K562 (cell line): ENCODE measurements at regions not wholly inside any gene's neighbourhood (a gene's known extent, or its start where the extent isn't known, plus 50 kb on each side); places are given as distances from the start of the nearest gene placed in this dataset.

Experiments used
- ATAC-seq: fragments of 200-7000 bp; cut with Tn5 transposase; 3 replicates; pipeline ENCODE4 v1.9.1; 2020; ENCODE audit warnings: moderate library complexity
- BruUV-seq: library from RNA; stranded (reverse); fragments of 400-500 nt; replicated peaks from 2 replicates; lab custom pipeline; 2021; lab: Mats Ljungman, UMichigan
- CTCF ChIA-PET: fragments of 300-600 bp; formaldehyde crosslinking; extraction: SDS; loops from one replicate; lab custom pipeline; 2021; ENCODE audit warnings: low intra/inter-chr PET ratio; lab: Yijun Ruan, JAX
- POLR2A ChIA-PET: fragments of 300-600, 350-650 bp; sonication (Branson Sonifier 250); formaldehyde crosslinking; extraction: SDS; loops from one replicate; lab custom pipeline; 2021; ENCODE audit warnings: antibody characterized with exemption, inconsistent platforms; lab: Yijun Ruan, JAX
- DNase-seq, 4 experiments: peaks; one replicate each; pipeline versions ENCODE4 v3.0.0 to v3.0.0-alpha.2; 2011 to 2018; ENCODE audit warnings: low spot score in 3 of 4, mixed read lengths in 3 of 4; ENCODE audit errors: extremely low read depth in 1 of 4
- FAIRE-seq: peaks from 2 replicates; lab custom pipeline; 2011; peaks lifted over from hg19 to GRCh38; lab: Jason Lieb, UNC
- H2AFZ ChIP-seq: 2 replicates; pipeline ENCODE4 v1.6.0; 2011; ENCODE audit warnings: low read depth, low read length, control low read depth, inconsistent platforms
- H3K27ac ChIP-seq: fragments of 200-600 bp; 3 replicates; pipeline ENCODE4 v1.8.0; 2011; ENCODE audit warnings: low read depth, mild to moderate bottlenecking, control low read depth, inconsistent platforms, low read length, moderate library complexity, mixed read lengths; ENCODE audit errors: extremely low read depth
- H3K27me3 ChIP-seq, 2 experiments: fragments of 300-600 bp in 1 of 2; 2 replicates in 1 of 2; 3 replicates in 1 of 2; pipeline versions ENCODE4 v1.6.0 to v1.8.0; 2011; ENCODE audit warnings: inconsistent platforms in 2 of 2, low read length in 2 of 2, mild to moderate bottlenecking in 1 of 2, mixed read lengths in 1 of 2, moderate library complexity in 1 of 2; ENCODE audit not compliant: control insufficient read depth in 2 of 2, insufficient read depth in 2 of 2
- H3K36me3 ChIP-seq: fragments of 300-600 bp; 3 replicates; pipeline ENCODE4 v1.8.0; 2011; ENCODE audit warnings: mild to moderate bottlenecking, low read length, inconsistent platforms; ENCODE audit not compliant: control insufficient read depth, insufficient read depth
- H3K4me1 ChIP-seq, 2 experiments: fragments of 200-600 bp in 1 of 2; replicated peaks in 1 of 2; 2 replicates in 1 of 2; 3 replicates in 1 of 2; pipeline versions ENCODE4 v1.5.1 to v1.8.0; 2011; ENCODE audit warnings: inconsistent platforms in 2 of 2, low read length in 2 of 2, mild to moderate bottlenecking in 1 of 2, mixed read lengths in 1 of 2, moderate library complexity in 1 of 2; ENCODE audit not compliant: control insufficient read depth in 2 of 2, insufficient read depth in 2 of 2
- H3K4me2 ChIP-seq: 2 replicates; pipeline ENCODE4 v1.6.1; 2011; ENCODE audit warnings: low read length, control low read depth, inconsistent platforms, mixed read lengths; ENCODE audit not compliant: insufficient read depth
- H3K4me3 ChIP-seq: fragments of 200-600 bp; sonication (generic), shearing (Covaris generic); 2 replicates; pipeline ENCODE4 v1.5.1; 2016; ENCODE audit warnings: control low read depth, inconsistent platforms
- H3K79me2 ChIP-seq: fragments of 200-600 bp; 3 replicates; pipeline ENCODE4 v1.8.0; 2011; ENCODE audit warnings: low read length, inconsistent platforms; ENCODE audit not compliant: control insufficient read depth, insufficient read depth
- H3K9ac ChIP-seq, 2 experiments: 2 replicates each; pipeline versions ENCODE4 v1.6.0 to v1.6.1; 2011; ENCODE audit warnings: low read depth in 2 of 2, low read length in 2 of 2, control low read depth in 1 of 2, inconsistent platforms in 1 of 2, mild to moderate bottlenecking in 1 of 2, mixed read lengths in 1 of 2; ENCODE audit not compliant: insufficient read depth in 1 of 2
- H3K9me1 ChIP-seq: one replicate; pipeline ENCODE4 v1.6.0; 2011; ENCODE audit warnings: inconsistent platforms, mild to moderate bottlenecking, low read length, moderate library complexity; ENCODE audit not compliant: control insufficient read depth, insufficient read depth
- H3K9me3 ChIP-seq: replicated peaks from 2 replicates; pipeline ENCODE4 v1.5.1; 2011; ENCODE audit warnings: low read depth, low read length, inconsistent platforms; ENCODE audit not compliant: control insufficient read depth, insufficient read depth
- H4K20me1 ChIP-seq: replicated peaks from 2 replicates; pipeline ENCODE4 v1.6.1; 2011; ENCODE audit warnings: low read length, inconsistent platforms, mixed read lengths; ENCODE audit not compliant: control insufficient read depth, insufficient read depth
- FOXA3 ChIP-seq, 2 experiments: fragments of 450-650 bp in 1 of 2; sonication (generic) in 1 of 2; formaldehyde crosslinking; IDR thresholded peaks in 1 of 2; conservative IDR thresholded peaks in 1 of 2; 2 replicates each; pipeline versions ENCODE4 v1.4.0 to v1.8.0; 2020 to 2022; ENCODE audit warnings: mild to moderate bottlenecking in 2 of 2, missing genetic modification reagents in 1 of 2
- HMG20A ChIP-seq: fragments of 450-650 bp; formaldehyde crosslinking; conservative IDR thresholded peaks from 2 replicates; pipeline ENCODE4 v1.4.0; 2020; ENCODE audit warnings: mild to moderate bottlenecking, mixed read lengths
- MAFG ChIP-seq: fragments of 450-650 bp; conservative IDR thresholded peaks from 2 replicates; pipeline ENCODE4 v1.6.1; 2016; ENCODE audit warnings: missing genetic modification characterization, missing compliant biosample characterization
- MCM5 ChIP-seq: fragments of 450-650 bp; IDR thresholded peaks from 2 replicates; pipeline ENCODE4 v1.6.1; 2016; ENCODE audit warnings: low read depth
- TBL1XR1 ChIP-seq, 2 experiments: IDR thresholded peaks; 2 replicates each; pipeline ENCODE4 v1.6.1; 2012; ENCODE audit warnings: improper control_type of control experiment in 2 of 2, low read length in 2 of 2, mild to moderate bottlenecking in 1 of 2
- YBX1 ChIP-seq: fragments of 450-650 bp; IDR thresholded peaks from 2 replicates; pipeline ENCODE4 v1.7.1; 2016; ENCODE audit warnings: mild to moderate bottlenecking
- ZNF707 ChIP-seq: fragments of 250-450 bp; sonication (Bioruptor Pico); conservative IDR thresholded peaks from 2 replicates; pipeline ENCODE4 v1.8.0; 2022; ENCODE audit warnings: inconsistent platforms, mild to moderate bottlenecking, moderate library complexity
- ZNF717 ChIP-seq: fragments of 250-450 bp; sonication (Bioruptor Pico); IDR thresholded peaks from 2 replicates; pipeline ENCODE4 v1.5.0; 2021
- ZNF830 ChIP-seq: fragments of 250-450 bp; sonication (Bioruptor Pico); IDR thresholded peaks from 2 replicates; pipeline ENCODE4 v1.5.0; 2021; ENCODE audit warnings: mild to moderate bottlenecking
- WGBS: fragments of 100-300 bp; shearing (Covaris generic); methylation state at CpG from one replicate; pipeline ENCODE4 v1.1.6; 2016; ENCODE audit warnings: low coverage, mixed read lengths; ENCODE audit not compliant: insufficient coverage; ENCODE audit errors: missing lambda C conversion rate; 5-methylcytosine and 5-hydroxymethylcytosine counted together
- in situ Hi-C: fragments of 300-500 bp; cut with MboI; formaldehyde crosslinking; loops from 4 replicates; pipeline ENCODE4 v1.15.0; 2018; ENCODE audit warnings: inconsistent platforms, mixed read lengths
- intact Hi-C: fragments of 100-400 bp; cut with micrococcal nuclease; formaldehyde crosslinking; loops from 2 replicates; pipeline ENCODE4 v1.14.2; 2022

DNA sequence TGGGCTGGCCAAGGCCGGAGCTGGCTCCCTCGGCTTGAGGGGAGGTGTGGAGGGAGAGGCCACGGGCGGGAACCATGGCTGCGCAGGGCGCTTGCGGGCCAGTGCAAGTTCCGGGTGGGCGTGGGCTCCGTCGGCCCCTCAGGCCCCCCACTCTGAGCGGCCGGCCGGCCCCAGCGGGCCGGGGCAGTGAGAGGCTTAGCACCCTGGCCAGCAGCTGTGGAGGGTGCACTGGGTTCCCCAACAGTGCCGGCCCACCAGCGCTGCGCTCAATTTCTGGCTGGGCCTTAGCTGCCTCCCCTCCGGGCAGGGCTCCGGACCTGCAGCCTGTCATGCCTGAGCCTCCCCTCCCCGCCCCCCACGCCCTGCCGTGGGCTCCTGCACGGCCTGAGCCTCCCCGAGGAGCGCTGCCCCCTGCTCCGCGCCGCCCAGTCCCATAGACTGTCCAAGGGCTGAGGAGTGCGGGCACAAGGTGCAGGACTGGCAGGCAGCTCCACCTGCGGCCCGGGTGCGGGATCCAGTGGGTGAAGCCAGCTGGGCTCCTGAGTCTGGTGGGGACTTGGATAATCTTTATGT lies 184.2 kb downstream of the ATPSCKMT start:
- intact Hi-C loops: no loop called here
- TF ChIP-seq ZNF830 (CRISPR knock-in tag): no peak
- TF ChIP-seq TBL1XR1 (IDR thresholded peaks at IDR 0.05; ENCODE audit: low read length in 2 of 2): no peak
- TF ChIP-seq FOXA3 (CRISPR knock-in tag; conservative IDR thresholded peaks at IDR 0.05 in 1 of 2, IDR thresholded peaks at IDR 0.05 in 1 of 2): no peak
- no peak for TF ChIP-seq MAFG (tag)
- TF ChIP-seq HMG20A (CRISPR knock-in tag): no peak
- no peak for TF ChIP-seq ZNF707 (CRISPR knock-in tag)
- TF ChIP-seq MCM5: no peak
- TF ChIP-seq ZNF717 (CRISPR knock-in tag): no peak
- no peak for TF ChIP-seq YBX1
- Histone ChIP-seq H3K27ac (no peak overlapping the region), H3K4me3 (no peak overlapping the region), H3K79me2 (no peaks in the 10 kb centered on the region), H3K4me1 (no peaks in the 10 kb centered on the region; a peak in 1 of 5 replicates), H3K9ac (no peak overlapping the region), H3K27me3 (peaks cover 0 to 9% of the 10 kb centered on the region in 2 experiments; a peak in 3 of 5 replicates), H3K9me3 (peaks cover 3% of the 10 kb centered on the region; the same call in 1 of the 2 replicates), H3K4me2 (no peak overlapping the region), H3K9me1 (no peaks in the 10 kb centered on the region), H4K20me1 (no peaks in the 10 kb centered on the region), H2AFZ (no peak overlapping the region), H3K36me3 (no peaks in the 10 kb centered on the region)
- no peak for FAIRE-seq
- no peak; the same call in 2 of the 3 replicates for ATAC-seq
- no peak for DNase-seq
- 5% methylated on average over 26 of the region's 34 CpGs for WGBS
- in situ Hi-C loops: no loop called here
- ChIA-PET POLR2A (interaction anchor here (0.6 kb wide), 1 partner anchor 31 kb away, joined by 3 read pairs; no protein-coding TSS in a partner anchor), CTCF (no interaction called here)
- no TSS peak for BruUV-seq
